ENCODE measurements at regions not wholly inside any gene's neighbourhood (a gene's known extent, or its start where the extent isn't known, plus 50 kb on each side); places are given as distances from the start of the nearest gene placed in this dataset.

DNA sequence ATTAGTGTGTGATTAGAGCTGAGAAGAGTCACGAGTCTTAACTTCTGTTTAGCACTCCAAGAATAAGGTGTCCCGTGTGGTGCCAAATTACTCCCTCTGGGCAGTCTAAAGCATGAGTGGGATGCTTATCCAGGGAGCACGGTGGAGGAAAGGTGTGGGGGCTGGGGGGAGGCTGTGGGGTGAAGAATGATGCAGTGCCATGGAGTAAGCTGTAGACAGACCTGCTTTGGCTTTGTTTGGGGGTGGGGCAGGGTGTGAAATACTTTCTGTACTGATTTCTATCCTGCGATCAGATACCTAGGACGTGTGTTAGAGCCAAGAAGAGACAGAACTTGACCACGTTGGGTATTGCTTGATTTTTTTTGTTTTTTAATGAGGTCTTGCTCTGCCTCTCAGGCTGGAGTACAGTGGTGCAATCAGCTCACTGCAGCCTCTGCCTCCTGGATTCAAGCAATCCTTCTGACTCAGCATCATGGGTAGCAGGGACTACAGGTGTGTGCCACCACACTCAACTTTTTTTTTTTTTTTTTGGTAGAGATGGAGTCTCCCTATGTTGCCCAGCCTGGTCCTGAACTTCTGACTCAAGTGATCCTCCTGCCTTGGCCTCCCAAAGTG is 232.8 kb downstream of the MAN2A1 start:
- TF ChIP-seq, protein P1, sequence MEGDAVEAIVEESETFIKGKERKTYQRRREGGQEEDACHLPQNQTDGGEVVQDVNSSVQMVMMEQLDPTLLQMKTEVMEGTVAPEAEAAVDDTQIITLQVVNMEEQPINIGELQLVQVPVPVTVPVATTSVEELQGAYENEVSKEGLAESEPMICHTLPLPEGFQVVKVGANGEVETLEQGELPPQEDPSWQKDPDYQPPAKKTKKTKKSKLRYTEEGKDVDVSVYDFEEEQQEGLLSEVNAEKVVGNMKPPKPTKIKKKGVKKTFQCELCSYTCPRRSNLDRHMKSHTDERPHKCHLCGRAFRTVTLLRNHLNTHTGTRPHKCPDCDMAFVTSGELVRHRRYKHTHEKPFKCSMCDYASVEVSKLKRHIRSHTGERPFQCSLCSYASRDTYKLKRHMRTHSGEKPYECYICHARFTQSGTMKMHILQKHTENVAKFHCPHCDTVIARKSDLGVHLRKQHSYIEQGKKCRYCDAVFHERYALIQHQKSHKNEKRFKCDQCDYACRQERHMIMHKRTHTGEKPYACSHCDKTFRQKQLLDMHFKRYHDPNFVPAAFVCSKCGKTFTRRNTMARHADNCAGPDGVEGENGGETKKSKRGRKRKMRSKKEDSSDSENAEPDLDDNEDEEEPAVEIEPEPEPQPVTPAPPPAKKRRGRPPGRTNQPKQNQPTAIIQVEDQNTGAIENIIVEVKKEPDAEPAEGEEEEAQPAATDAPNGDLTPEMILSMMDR (IDR thresholded peaks at IDR 0.05), result no peak
- no peak for TF ChIP-seq EZH2 (IDR thresholded peaks at IDR 0.05)

All from neural progenitor cell (in vitro differentiated cells).